A673 (cell line): ENCODE measurements at regions not wholly inside any gene's neighbourhood (a gene's known extent, or its start where the extent isn't known, plus 50 kb on each side); places are given as distances from the start of the nearest gene placed in this dataset.

Source experiments
- CTCF ChIP-seq: fragments of 300-800, 200-600 bp; sonication (generic); conservative IDR thresholded peaks from 2 replicates; pipeline ENCODE4 v1.5.1; 2017; ENCODE audit warnings: low read depth, mild to moderate bottlenecking, antibody characterized with exemption, low read length, moderate library complexity, mixed read lengths
- EZH2 ChIP-seq: fragments of 200-600 bp; sonication (generic); IDR thresholded peaks from 2 replicates; pipeline ENCODE4 v1.6.1; 2017; ENCODE audit warnings: borderline replicate concordance, low read depth, mild to moderate bottlenecking, mixed read lengths, antibody characterized with exemption, low read length; ENCODE audit not compliant: poor library complexity, severe bottlenecking

GRCh38 chr11:116461789-116462188, 311.0 kb downstream of the BUD13 start:
- TF ChIP-seq CTCF (no peak), EZH2 (no peak)
